HepG2 (cell line): ENCODE measurements at regions not wholly inside any gene's neighbourhood (a gene's known extent, or its start where the extent isn't known, plus 50 kb on each side); places are given as distances from the start of the nearest gene placed in this dataset.

Experiments used
- ATAC-seq: fragments of 200-7000 bp; cut with Tn5 transposase; 3 replicates; pipeline ENCODE4 v1.9.1; 2020; ENCODE audit warnings: mild to moderate bottlenecking, moderate library complexity
- BruUV-seq: library from RNA; stranded (reverse); fragments of 400-500 nt; replicated peaks from 2 replicates; lab custom pipeline; 2021; lab: Mats Ljungman, UMichigan
- CTCF ChIA-PET: fragments of 300-600 bp; formaldehyde crosslinking; extraction: SDS; loops from one replicate; lab custom pipeline; 2021; ENCODE audit warnings: low total read pairs, inconsistent platforms, low intra/inter-chr PET ratio; lab: Yijun Ruan, JAX
- POLR2A ChIA-PET: fragments of 350-600 bp; sonication (Branson Sonifier 250); formaldehyde crosslinking; loops from one replicate; lab custom pipeline; 2020; ENCODE audit warnings: antibody characterized with exemption, inconsistent platforms; lab: Yijun Ruan, JAX
- DNase-seq: peaks from one replicate; pipeline ENCODE4 v3.0.0-alpha.2; 2015; ENCODE audit warnings: low spot score
- FAIRE-seq: peaks from 3 replicates; lab custom pipeline; 2011; peaks lifted over from hg19 to GRCh38; lab: Jason Lieb, UNC
- H2AFZ ChIP-seq: one replicate; pipeline ENCODE4 v1.6.1; 2011; ENCODE audit warnings: low read length, inconsistent platforms
- H3K27ac ChIP-seq: fragments of 300-600 bp; 3 replicates; pipeline ENCODE4 v1.8.0; 2011; ENCODE audit warnings: mixed run types, mild to moderate bottlenecking, mixed read lengths, low read length, inconsistent platforms; ENCODE audit not compliant: insufficient read depth; ENCODE audit errors: extremely low read length
- H3K27me3 ChIP-seq, 2 experiments: fragments of 200-600 bp in 1 of 2; 2 replicates in 1 of 2; 3 replicates in 1 of 2; pipeline versions ENCODE4 v1.6.0 to v1.8.0; 2011; ENCODE audit warnings: low read length in 2 of 2, mild to moderate bottlenecking in 2 of 2, moderate library complexity in 2 of 2, inconsistent platforms in 1 of 2; ENCODE audit not compliant: insufficient read depth in 2 of 2, control insufficient read depth in 1 of 2
- H3K36me3 ChIP-seq, 2 experiments: fragments of 200-600 bp in 1 of 2; replicated peaks in 1 of 2; 2 replicates in 1 of 2; 3 replicates in 1 of 2; pipeline versions ENCODE4 v1.5.1 to v1.8.0; 2011; ENCODE audit warnings: low read length in 2 of 2, inconsistent platforms in 1 of 2; ENCODE audit not compliant: insufficient read depth in 2 of 2, control insufficient read depth in 1 of 2
- H3K4me1 ChIP-seq: 2 replicates; pipeline ENCODE4 v1.5.1; 2012; ENCODE audit warnings: low read length, inconsistent platforms; ENCODE audit not compliant: insufficient read depth
- H3K4me2 ChIP-seq: 2 replicates; pipeline ENCODE4 v1.6.0; 2011; ENCODE audit warnings: low read depth, low read length, inconsistent platforms
- H3K4me3 ChIP-seq, 3 experiments: fragments of 200-600 bp in 1 of 3; sonication (generic), shearing (Covaris generic) in 1 of 3; replicated peaks in 1 of 3; 2 replicates each; pipeline ENCODE4 v1.5.1; 2011 to 2016; ENCODE audit warnings: low read length in 3 of 3, inconsistent platforms in 2 of 3, low read depth in 2 of 3, mild to moderate bottlenecking in 2 of 3, control low read depth in 1 of 3, mixed read lengths in 1 of 3; ENCODE audit not compliant: insufficient read depth in 1 of 3
- H3K79me2 ChIP-seq: one replicate; pipeline ENCODE4 v1.6.1; 2011; ENCODE audit warnings: low read length, inconsistent platforms; ENCODE audit not compliant: insufficient read depth
- H3K9ac ChIP-seq: 2 replicates; pipeline ENCODE4 v1.6.0; 2011; ENCODE audit warnings: mild to moderate bottlenecking, low read depth, low read length, inconsistent platforms; ENCODE audit not compliant: insufficient read depth
- H3K9me3 ChIP-seq: 2 replicates; pipeline ENCODE4 v1.5.1; 2012; ENCODE audit warnings: mild to moderate bottlenecking, low read length
- H4K20me1 ChIP-seq: 2 replicates; pipeline ENCODE4 v1.6.0; 2011; ENCODE audit warnings: inconsistent platforms, mild to moderate bottlenecking, low read length, moderate library complexity; ENCODE audit not compliant: insufficient read depth
- GATA4 ChIP-seq: sonication (generic); IDR thresholded peaks from 2 replicates; pipeline ENCODE4 v1.6.1; 2016; ENCODE audit warnings: antibody characterized with exemption, low read depth, borderline replicate concordance
- GZF1 ChIP-seq: sonication (generic); formaldehyde crosslinking; IDR thresholded peaks from 2 replicates; pipeline ENCODE4 v1.5.1; 2020; ENCODE audit warnings: mild to moderate bottlenecking, missing genetic modification reagents
- HMG20A ChIP-seq: IDR thresholded peaks from 2 replicates; pipeline ENCODE4 v1.6.1; 2016; ENCODE audit warnings: borderline replicate concordance
- HMGA1 ChIP-seq: sonication (generic); formaldehyde crosslinking; conservative IDR thresholded peaks from 2 replicates; pipeline ENCODE4 v1.4.0; 2020; ENCODE audit warnings: missing genetic modification reagents
- KDM5B ChIP-seq: sonication (generic); formaldehyde crosslinking; IDR thresholded peaks from 2 replicates; pipeline ENCODE4 v1.4.0; 2020; ENCODE audit warnings: missing genetic modification reagents, mild to moderate bottlenecking, borderline replicate concordance
- MEIS2 ChIP-seq: sonication (generic); formaldehyde crosslinking; IDR thresholded peaks from 2 replicates; pipeline ENCODE4 v1.9.0; 2021; ENCODE audit warnings: mild to moderate bottlenecking, missing genetic modification reagents
- RBFOX2 ChIP-seq: fragments of 200-400 bp; formaldehyde crosslinking; IDR thresholded peaks from 2 replicates; pipeline ENCODE4 v1.6.1; 2017; ENCODE audit warnings: low read depth, mild to moderate bottlenecking, low read length
- TP53 ChIP-seq: sonication (generic); formaldehyde crosslinking; conservative IDR thresholded peaks from 2 replicates; pipeline ENCODE4 v1.4.0; 2020; ENCODE audit warnings: missing genetic modification reagents
- ZKSCAN8 ChIP-seq: IDR thresholded peaks from 2 replicates; pipeline ENCODE4 v1.6.1; 2016; ENCODE audit warnings: borderline replicate concordance, missing genetic modification reagents, missing compliant biosample characterization
- ZNF33B ChIP-seq: sonication (generic); formaldehyde crosslinking; IDR thresholded peaks from 2 replicates; pipeline ENCODE4 v1.5.1; 2020; ENCODE audit warnings: mild to moderate bottlenecking, missing genetic modification reagents
- ZNF652 ChIP-seq: IDR thresholded peaks from 2 replicates; pipeline ENCODE4 v1.6.1; 2016; ENCODE audit warnings: low read depth, borderline replicate concordance
- ZNF781 ChIP-seq: sonication (generic); formaldehyde crosslinking; IDR thresholded peaks from 2 replicates; pipeline ENCODE4 v1.5.1; 2020; ENCODE audit warnings: borderline replicate concordance, mild to moderate bottlenecking, missing genetic modification reagents; ENCODE audit errors: not compliant biosample characterization
- in situ Hi-C: cut with HindIII; loops from 2 replicates; pipeline ENCODE4 v1.10.0; 2017; ENCODE audit warnings: low pct_unique_long_range_greater_than_20kb; ENCODE audit not compliant: extremely low pct_ligation_motif_present
- intact Hi-C: fragments of 100-400 bp; cut with micrococcal nuclease; formaldehyde crosslinking; loops from one replicate; pipeline ENCODE4 v1.10.0; 2022; ENCODE audit not compliant: unreplicated experiment
- TF ChIP-seq, protein P1 (sequence below): sonication (generic); formaldehyde crosslinking; IDR thresholded peaks from 2 replicates; pipeline ENCODE4 v1.4.0; 2020; ENCODE audit warnings: missing genetic modification reagents, borderline replicate concordance
- TF ChIP-seq, protein P2 (sequence below): IDR thresholded peaks from 2 replicates; pipeline ENCODE4 v1.6.1; 2016; ENCODE audit warnings: low read depth
- TF ChIP-seq, protein P3 (sequence below): IDR thresholded peaks from 2 replicates; pipeline ENCODE4 v1.6.1; 2016; ENCODE audit warnings: missing compliant biosample characterization, missing genetic modification reagents, borderline replicate concordance
- TF ChIP-seq, protein P4 (sequence below): sonication (generic); formaldehyde crosslinking; IDR thresholded peaks from 2 replicates; pipeline ENCODE4 v1.4.0; 2020; ENCODE audit warnings: mild to moderate bottlenecking, low read depth, missing genetic modification reagents
- TF ChIP-seq, protein P5 (sequence below): sonication (generic); formaldehyde crosslinking; IDR thresholded peaks from 2 replicates; pipeline ENCODE4 v1.8.0; 2022; ENCODE audit warnings: mild to moderate bottlenecking, missing genetic modification reagents, moderate library complexity

DNA sequence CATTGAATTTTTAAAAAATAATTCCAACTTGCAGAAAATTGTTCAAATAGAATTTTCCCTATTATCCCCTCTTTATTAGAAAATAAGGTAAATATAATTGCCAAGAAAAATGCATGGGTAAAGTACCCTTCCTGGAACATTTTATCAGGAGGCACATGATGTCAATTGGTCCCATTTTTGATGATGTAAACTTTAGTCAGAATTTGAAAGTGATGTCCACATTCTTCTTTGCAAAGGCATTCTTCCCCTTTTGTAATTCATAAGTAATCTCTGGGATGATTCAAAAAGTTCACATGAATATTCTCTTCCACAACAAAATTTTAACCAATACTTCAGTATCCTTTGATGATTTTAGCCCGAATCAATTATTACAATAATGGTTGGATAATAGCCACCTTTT is 86.9 kb upstream of the ANO3 start (continued):
- TF ChIP-seq, protein P1, sequence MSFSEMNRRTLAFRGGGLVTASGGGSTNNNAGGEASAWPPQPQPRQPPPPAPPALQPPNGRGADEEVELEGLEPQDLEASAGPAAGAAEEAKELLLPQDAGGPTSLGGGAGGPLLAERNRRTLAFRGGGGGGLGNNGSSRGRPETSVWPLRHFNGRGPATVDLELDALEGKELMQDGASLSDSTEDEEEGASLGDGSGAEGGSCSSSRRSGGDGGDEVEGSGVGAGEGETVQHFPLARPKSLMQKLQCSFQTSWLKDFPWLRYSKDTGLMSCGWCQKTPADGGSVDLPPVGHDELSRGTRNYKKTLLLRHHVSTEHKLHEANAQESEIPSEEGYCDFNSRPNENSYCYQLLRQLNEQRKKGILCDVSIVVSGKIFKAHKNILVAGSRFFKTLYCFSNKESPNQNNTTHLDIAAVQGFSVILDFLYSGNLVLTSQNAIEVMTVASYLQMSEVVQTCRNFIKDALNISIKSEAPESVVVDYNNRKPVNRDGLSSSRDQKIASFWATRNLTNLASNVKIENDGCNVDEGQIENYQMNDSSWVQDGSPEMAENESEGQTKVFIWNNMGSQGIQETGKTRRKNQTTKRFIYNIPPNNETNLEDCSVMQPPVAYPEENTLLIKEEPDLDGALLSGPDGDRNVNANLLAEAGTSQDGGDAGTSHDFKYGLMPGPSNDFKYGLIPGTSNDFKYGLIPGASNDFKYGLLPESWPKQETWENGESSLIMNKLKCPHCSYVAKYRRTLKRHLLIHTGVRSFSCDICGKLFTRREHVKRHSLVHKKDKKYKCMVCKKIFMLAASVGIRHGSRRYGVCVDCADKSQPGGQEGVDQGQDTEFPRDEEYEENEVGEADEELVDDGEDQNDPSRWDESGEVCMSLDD (CRISPR knock-in tag), result no peak
- TF ChIP-seq HMGA1 (CRISPR knock-in tag) (no peak), GZF1 (CRISPR knock-in tag) (no peak), ZNF781 (CRISPR knock-in tag) (no peak)

DNA sequence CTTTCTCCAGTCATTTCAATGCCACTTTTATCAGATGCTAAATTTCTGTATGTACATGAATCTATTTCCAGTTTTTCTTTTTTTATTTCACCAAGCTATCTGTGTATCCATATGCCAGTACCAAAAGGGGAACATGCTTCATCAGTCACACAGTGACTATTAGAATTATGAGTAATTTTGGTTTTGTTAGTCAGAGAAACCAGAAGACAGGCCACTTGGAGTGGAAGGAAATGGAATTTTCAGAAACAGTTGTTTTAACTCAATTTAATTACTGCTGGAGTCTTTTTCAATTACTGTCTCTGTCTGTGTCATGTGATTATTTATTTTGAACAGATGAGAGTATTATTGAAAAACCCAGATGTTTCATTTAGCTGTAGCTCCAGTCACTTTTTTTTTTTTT is 84.6 kb upstream of the ANO3 start:
- TF ChIP-seq RBFOX2 (no peak), ZNF652 (CRISPR knock-in tag) (no peak), GATA4 (no peak), ZKSCAN8 (no peak), KDM5B (CRISPR knock-in tag) (no peak), MEIS2 (CRISPR knock-in tag) (no peak), TP53 (CRISPR knock-in tag) (no peak), HMG20A (CRISPR knock-in tag) (no peak), ZNF33B (CRISPR knock-in tag) (no peak)
- TF ChIP-seq, protein P2, sequence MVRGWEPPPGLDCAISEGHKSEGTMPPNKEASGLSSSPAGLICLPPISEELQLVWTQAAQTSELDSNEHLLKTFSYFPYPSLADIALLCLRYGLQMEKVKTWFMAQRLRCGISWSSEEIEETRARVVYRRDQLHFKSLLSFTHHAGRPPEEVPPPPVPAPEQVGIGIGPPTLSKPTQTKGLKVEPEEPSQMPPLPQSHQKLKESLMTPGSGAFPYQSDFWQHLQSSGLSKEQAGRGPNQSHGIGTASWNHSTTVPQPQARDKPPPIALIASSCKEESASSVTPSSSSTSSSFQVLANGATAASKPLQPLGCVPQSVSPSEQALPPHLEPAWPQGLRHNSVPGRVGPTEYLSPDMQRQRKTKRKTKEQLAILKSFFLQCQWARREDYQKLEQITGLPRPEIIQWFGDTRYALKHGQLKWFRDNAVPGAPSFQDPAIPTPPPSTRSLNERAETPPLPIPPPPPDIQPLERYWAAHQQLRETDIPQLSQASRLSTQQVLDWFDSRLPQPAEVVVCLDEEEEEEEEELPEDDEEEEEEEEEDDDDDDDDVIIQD (CRISPR knock-in tag), result no peak
- TF ChIP-seq, protein P3, sequence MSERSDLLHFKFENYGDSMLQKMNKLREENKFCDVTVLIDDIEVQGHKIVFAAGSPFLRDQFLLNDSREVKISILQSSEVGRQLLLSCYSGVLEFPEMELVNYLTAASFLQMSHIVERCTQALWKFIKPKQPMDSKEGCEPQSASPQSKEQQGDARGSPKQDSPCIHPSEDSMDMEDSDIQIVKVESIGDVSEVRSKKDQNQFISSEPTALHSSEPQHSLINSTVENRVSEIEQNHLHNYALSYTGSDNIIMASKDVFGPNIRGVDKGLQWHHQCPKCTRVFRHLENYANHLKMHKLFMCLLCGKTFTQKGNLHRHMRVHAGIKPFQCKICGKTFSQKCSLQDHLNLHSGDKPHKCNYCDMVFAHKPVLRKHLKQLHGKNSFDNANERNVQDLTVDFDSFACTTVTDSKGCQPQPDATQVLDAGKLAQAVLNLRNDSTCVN (CRISPR knock-in tag), result no peak
- TF ChIP-seq, protein P4, sequence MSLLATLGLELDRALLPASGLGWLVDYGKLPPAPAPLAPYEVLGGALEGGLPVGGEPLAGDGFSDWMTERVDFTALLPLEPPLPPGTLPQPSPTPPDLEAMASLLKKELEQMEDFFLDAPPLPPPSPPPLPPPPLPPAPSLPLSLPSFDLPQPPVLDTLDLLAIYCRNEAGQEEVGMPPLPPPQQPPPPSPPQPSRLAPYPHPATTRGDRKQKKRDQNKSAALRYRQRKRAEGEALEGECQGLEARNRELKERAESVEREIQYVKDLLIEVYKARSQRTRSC (CRISPR knock-in tag), result no peak
- TF ChIP-seq, protein P5, sequence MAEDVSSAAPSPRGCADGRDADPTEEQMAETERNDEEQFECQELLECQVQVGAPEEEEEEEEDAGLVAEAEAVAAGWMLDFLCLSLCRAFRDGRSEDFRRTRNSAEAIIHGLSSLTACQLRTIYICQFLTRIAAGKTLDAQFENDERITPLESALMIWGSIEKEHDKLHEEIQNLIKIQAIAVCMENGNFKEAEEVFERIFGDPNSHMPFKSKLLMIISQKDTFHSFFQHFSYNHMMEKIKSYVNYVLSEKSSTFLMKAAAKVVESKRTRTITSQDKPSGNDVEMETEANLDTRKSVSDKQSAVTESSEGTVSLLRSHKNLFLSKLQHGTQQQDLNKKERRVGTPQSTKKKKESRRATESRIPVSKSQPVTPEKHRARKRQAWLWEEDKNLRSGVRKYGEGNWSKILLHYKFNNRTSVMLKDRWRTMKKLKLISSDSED, result no peak
- H3K27me3 ChIP-seq, result no peaks in the 10 kb centered on the region; a peak in 1 of 5 replicates
- H4K20me1 ChIP-seq, result no peaks in the 10 kb centered on the region
- no peak overlapping the region for H3K4me2 ChIP-seq
- CTCF ChIA-PET, result no interaction called here
- no peak for FAIRE-seq
- no peak overlapping the region for H3K27ac ChIP-seq
- DNase-seq, result no peak
- no peaks in the 10 kb centered on the region for H3K9me3 ChIP-seq
- BruUV-seq, result no TSS peak
- H3K4me1 ChIP-seq, result no peaks in the 10 kb centered on the region
- H3K36me3 ChIP-seq, result no peaks in the 10 kb centered on the region
- no peaks in the 10 kb centered on the region for H3K79me2 ChIP-seq
- no peak overlapping the region for H2AFZ ChIP-seq
- no peak overlapping the region for H3K4me3 ChIP-seq
- POLR2A ChIA-PET, result no interaction called here
- H3K9ac ChIP-seq, result no peak overlapping the region
- intact Hi-C loops, result no loop called here
- in situ Hi-C loops, result no loop called here
- no peak for ATAC-seq
